ENCODE measurements at regions not wholly inside any gene's neighbourhood (a gene's known extent, or its start where the extent isn't known, plus 50 kb on each side); places are given as distances from the start of the nearest gene placed in this dataset.

DNA sequence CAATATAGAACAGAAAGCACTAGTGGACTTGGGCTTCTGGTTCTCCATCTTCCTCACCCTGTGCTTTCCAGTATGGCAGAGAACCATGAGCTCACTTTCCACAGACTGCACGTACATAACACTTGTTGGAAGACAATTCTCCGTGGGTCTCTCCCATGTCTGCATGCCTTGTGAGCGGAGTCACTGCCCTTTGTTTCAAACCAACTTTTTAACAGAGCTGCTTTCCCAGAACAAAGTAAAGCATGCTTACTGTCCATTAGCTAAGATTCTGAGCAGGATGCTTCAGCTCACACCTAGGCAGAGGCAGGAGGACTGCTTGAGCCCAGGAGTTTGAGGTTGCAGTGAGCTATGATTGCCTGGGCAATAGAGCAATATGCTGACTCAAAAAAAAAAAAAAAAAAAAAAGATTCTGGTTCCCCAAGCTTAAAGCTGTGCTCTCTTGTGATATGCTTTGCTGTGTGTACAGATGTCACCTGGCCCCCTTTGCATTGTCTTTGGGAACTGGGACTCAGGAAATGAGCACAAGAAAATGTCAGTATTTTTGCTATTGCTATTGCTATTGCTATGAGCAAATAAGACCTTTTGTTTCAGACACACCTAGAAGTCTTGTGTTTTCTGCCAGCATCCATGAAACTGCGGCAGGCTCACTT lies 54.6 kb upstream of the PTGR2 start:
- TF ChIP-seq EZH2 (IDR thresholded peaks at IDR 0.05; ENCODE audit: borderline replicate concordance, low read length): no peak
- TF ChIP-seq, protein P1, sequence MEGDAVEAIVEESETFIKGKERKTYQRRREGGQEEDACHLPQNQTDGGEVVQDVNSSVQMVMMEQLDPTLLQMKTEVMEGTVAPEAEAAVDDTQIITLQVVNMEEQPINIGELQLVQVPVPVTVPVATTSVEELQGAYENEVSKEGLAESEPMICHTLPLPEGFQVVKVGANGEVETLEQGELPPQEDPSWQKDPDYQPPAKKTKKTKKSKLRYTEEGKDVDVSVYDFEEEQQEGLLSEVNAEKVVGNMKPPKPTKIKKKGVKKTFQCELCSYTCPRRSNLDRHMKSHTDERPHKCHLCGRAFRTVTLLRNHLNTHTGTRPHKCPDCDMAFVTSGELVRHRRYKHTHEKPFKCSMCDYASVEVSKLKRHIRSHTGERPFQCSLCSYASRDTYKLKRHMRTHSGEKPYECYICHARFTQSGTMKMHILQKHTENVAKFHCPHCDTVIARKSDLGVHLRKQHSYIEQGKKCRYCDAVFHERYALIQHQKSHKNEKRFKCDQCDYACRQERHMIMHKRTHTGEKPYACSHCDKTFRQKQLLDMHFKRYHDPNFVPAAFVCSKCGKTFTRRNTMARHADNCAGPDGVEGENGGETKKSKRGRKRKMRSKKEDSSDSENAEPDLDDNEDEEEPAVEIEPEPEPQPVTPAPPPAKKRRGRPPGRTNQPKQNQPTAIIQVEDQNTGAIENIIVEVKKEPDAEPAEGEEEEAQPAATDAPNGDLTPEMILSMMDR (conservative IDR thresholded peaks at IDR 0.05 in 1 of 2, IDR thresholded peaks at IDR 0.05 in 1 of 2; ENCODE audit: extremely low read depth in 1 of 2, insufficient read depth in 1 of 2, low read depth in 1 of 2, low read length in 2 of 2): no peak

Data from mammary epithelial cell (primary cell).